Neural progenitor cell (in vitro differentiated cells): ENCODE measurements at regions not wholly inside any gene's neighbourhood (a gene's known extent, or its start where the extent isn't known, plus 50 kb on each side); places are given as distances from the start of the nearest gene placed in this dataset.

Experiments used
- DNase-seq: peaks from one replicate; pipeline ENCODE4 v3.0.0-alpha.2; 2016; ENCODE audit warnings: low spot score
- H2AFZ ChIP-seq: fragments of 200-600 bp; sonication (generic); replicated peaks from 2 replicates; pipeline ENCODE4 v1.6.1; 2016; ENCODE audit warnings: antibody characterized with exemption
- H3F3A ChIP-seq: fragments of 200-600 bp; sonication (generic); 2 replicates; pipeline ENCODE4 v1.6.1; 2016; ENCODE audit warnings: antibody characterized with exemption, low read depth
- H3K27ac ChIP-seq: fragments of 200-600 bp; sonication (generic); 2 replicates; pipeline ENCODE4 v1.5.1; 2016; ENCODE audit warnings: mild to moderate bottlenecking
- H3K27me3 ChIP-seq: fragments of 200-600 bp; sonication (generic); 2 replicates; pipeline ENCODE4 v1.6.1; 2016; ENCODE audit warnings: mild to moderate bottlenecking, moderate library complexity
- H3K36me3 ChIP-seq: fragments of 200-600 bp; sonication (generic); 2 replicates; pipeline ENCODE4 v1.5.1; 2016
- H3K4me1 ChIP-seq: fragments of 200-600 bp; sonication (generic); 2 replicates; pipeline ENCODE4 v1.6.1; 2016; ENCODE audit warnings: mixed run types
- H3K4me2 ChIP-seq: fragments of 200-600 bp; sonication (generic); 2 replicates; pipeline ENCODE4 v1.6.1; 2016
- H3K4me3 ChIP-seq: fragments of 200-600 bp; sonication (generic); 2 replicates; pipeline ENCODE4 v1.5.1; 2016
- H3K79me2 ChIP-seq: fragments of 200-600 bp; sonication (generic); 2 replicates; pipeline ENCODE4 v1.6.1; 2016; ENCODE audit warnings: low read depth
- H3K9ac ChIP-seq: fragments of 200-600 bp; sonication (generic); 2 replicates; pipeline ENCODE4 v1.6.1; 2016
- H3K9me3 ChIP-seq: fragments of 200-600 bp; sonication (generic); 2 replicates; pipeline ENCODE4 v1.5.1; 2016; ENCODE audit warnings: low read depth
- H4K20me1 ChIP-seq: fragments of 200-600 bp; sonication (generic); 2 replicates; pipeline ENCODE4 v1.6.1; 2016; ENCODE audit warnings: low read depth
- H3K27ac Mint-ChIP-seq: 3 replicates; pipeline ENCODE4 v1.8.0; 2021; ENCODE audit warnings: mixed read lengths
- H3K27me3 Mint-ChIP-seq: 2 replicates; pipeline ENCODE4 v1.8.0; 2022; ENCODE audit warnings: low read depth, mild to moderate bottlenecking, inconsistent platforms, moderate library complexity, mixed read lengths; ENCODE audit not compliant: insufficient read depth
- H3K36me3 Mint-ChIP-seq: 3 replicates; pipeline ENCODE4 v1.8.0; 2021; ENCODE audit warnings: mixed read lengths
- H3K4me1 Mint-ChIP-seq: 3 replicates; pipeline ENCODE4 v1.8.0; 2021; ENCODE audit warnings: mixed read lengths
- H3K4me3 Mint-ChIP-seq: 3 replicates; pipeline ENCODE4 v1.8.0; 2021; ENCODE audit warnings: mild to moderate bottlenecking, moderate library complexity, mixed read lengths
- H3K9me3 Mint-ChIP-seq: 3 replicates; pipeline ENCODE4 v1.8.0; 2020; ENCODE audit warnings: mixed read lengths
- EZH2 ChIP-seq: fragments of 200-600 bp; sonication (generic); IDR thresholded peaks from 2 replicates; pipeline ENCODE4 v1.6.1; 2017; ENCODE audit warnings: antibody characterized with exemption, mild to moderate bottlenecking, moderate library complexity
- EZH2phosphoT487 ChIP-seq: fragments of 200-600 bp; sonication (generic); IDR thresholded peaks from 2 replicates; pipeline ENCODE4 v1.6.1; 2017; ENCODE audit warnings: antibody characterized with exemption
- TF ChIP-seq, protein P1 (sequence below): fragments of 200-600 bp; sonication (generic); IDR thresholded peaks from 2 replicates; pipeline ENCODE4 v1.5.1; 2017; ENCODE audit warnings: antibody characterized with exemption, mild to moderate bottlenecking

GRCh38 chr14:104445832-104446381 lies 133.7 kb upstream of the C14orf180 start:
- no peak overlapping the region for H3K4me3 Mint-ChIP-seq
- Histone ChIP-seq H3K36me3 (no peaks in the 10 kb centered on the region), H3F3A (peaks cover 7% of the 10 kb centered on the region), H3K27ac (no peak overlapping the region), H3K79me2 (no peaks in the 10 kb centered on the region), H3K4me3 (no peak overlapping the region), H3K9me3 (no peaks in the 10 kb centered on the region), H3K9ac (no peak overlapping the region), H3K4me1 (peaks cover 14% of the 10 kb centered on the region), H3K4me2 (no peak overlapping the region), H4K20me1 (no peaks in the 10 kb centered on the region), H2AFZ (no peak overlapping the region), H3K27me3 (no peaks in the 10 kb centered on the region)
- peaks cover 9% of the 10 kb centered on the region for H3K27me3 Mint-ChIP-seq
- TF ChIP-seq, protein P1, sequence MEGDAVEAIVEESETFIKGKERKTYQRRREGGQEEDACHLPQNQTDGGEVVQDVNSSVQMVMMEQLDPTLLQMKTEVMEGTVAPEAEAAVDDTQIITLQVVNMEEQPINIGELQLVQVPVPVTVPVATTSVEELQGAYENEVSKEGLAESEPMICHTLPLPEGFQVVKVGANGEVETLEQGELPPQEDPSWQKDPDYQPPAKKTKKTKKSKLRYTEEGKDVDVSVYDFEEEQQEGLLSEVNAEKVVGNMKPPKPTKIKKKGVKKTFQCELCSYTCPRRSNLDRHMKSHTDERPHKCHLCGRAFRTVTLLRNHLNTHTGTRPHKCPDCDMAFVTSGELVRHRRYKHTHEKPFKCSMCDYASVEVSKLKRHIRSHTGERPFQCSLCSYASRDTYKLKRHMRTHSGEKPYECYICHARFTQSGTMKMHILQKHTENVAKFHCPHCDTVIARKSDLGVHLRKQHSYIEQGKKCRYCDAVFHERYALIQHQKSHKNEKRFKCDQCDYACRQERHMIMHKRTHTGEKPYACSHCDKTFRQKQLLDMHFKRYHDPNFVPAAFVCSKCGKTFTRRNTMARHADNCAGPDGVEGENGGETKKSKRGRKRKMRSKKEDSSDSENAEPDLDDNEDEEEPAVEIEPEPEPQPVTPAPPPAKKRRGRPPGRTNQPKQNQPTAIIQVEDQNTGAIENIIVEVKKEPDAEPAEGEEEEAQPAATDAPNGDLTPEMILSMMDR, result no peak
- TF ChIP-seq EZH2phosphoT487, result no peak
- no peak for TF ChIP-seq EZH2
- H3K36me3 Mint-ChIP-seq, result no peaks in the 10 kb centered on the region
- no peak for DNase-seq
- peaks cover 12% of the 10 kb centered on the region for H3K4me1 Mint-ChIP-seq
- H3K27ac Mint-ChIP-seq, result peak overlapping the region; percentile 12
- H3K9me3 Mint-ChIP-seq, result peaks cover 9% of the 10 kb centered on the region

GRCh38 chr14:104446611-104447010 lies 133.0 kb upstream of the C14orf180 start:
- Mint-ChIP-seq H3K27me3 (peaks cover 9% of the 10 kb centered on the region), H3K4me1 (peaks cover 12% of the 10 kb centered on the region), H3K4me3 (no peak overlapping the region), H3K27ac (no peak overlapping the region), H3K9me3 (peaks cover 10% of the 10 kb centered on the region), H3K36me3 (no peaks in the 10 kb centered on the region)
- no peak for TF ChIP-seq EZH2
- no peak for TF ChIP-seq EZH2phosphoT487
- TF ChIP-seq, protein P1, result no peak
- H3K9ac ChIP-seq, result no peak overlapping the region
- H3K36me3 ChIP-seq, result no peaks in the 10 kb centered on the region
- no peaks in the 10 kb centered on the region for H3K79me2 ChIP-seq
- H3K27ac ChIP-seq, result no peak overlapping the region
- H3F3A ChIP-seq, result peaks cover 7% of the 10 kb centered on the region
- DNase-seq, result no peak
- H3K4me1 ChIP-seq, result peaks cover 14% of the 10 kb centered on the region
- H3K4me3 ChIP-seq, result no peak overlapping the region
- H2AFZ ChIP-seq, result no peak overlapping the region
- no peaks in the 10 kb centered on the region for H3K9me3 ChIP-seq
- no peaks in the 10 kb centered on the region for H3K27me3 ChIP-seq
- no peak overlapping the region for H3K4me2 ChIP-seq
- H4K20me1 ChIP-seq, result no peaks in the 10 kb centered on the region

GRCh38 chr14:104447750-104448149 lies 131.8 kb upstream of the C14orf180 start:
- H3K27ac ChIP-seq, result no peak overlapping the region
- Mint-ChIP-seq H3K4me1 (peaks cover 8% of the 10 kb centered on the region), H3K27me3 (peaks cover 11% of the 10 kb centered on the region), H3K36me3 (no peaks in the 10 kb centered on the region), H3K9me3 (peaks cover 15% of the 10 kb centered on the region), H3K27ac (no peak overlapping the region), H3K4me3 (no peak overlapping the region)
- no peaks in the 10 kb centered on the region for H3K79me2 ChIP-seq
- peaks cover 11% of the 10 kb centered on the region for H3K4me1 ChIP-seq
- no peak overlapping the region for H3K4me3 ChIP-seq
- H3F3A ChIP-seq, result peaks cover 7% of the 10 kb centered on the region
- no peak overlapping the region for H3K4me2 ChIP-seq
- no peaks in the 10 kb centered on the region for H3K36me3 ChIP-seq
- H2AFZ ChIP-seq, result no peak overlapping the region
- no peaks in the 10 kb centered on the region for H3K27me3 ChIP-seq
- H3K9ac ChIP-seq, result no peak overlapping the region
- DNase-seq, result no peak
- TF ChIP-seq, protein P1, result no peak
- TF ChIP-seq EZH2 (no peak), EZH2phosphoT487 (no peak)
- no peaks in the 10 kb centered on the region for H4K20me1 ChIP-seq
- H3K9me3 ChIP-seq, result no peaks in the 10 kb centered on the region
